SK-N-MC (cell line): ENCODE measurements at regions not wholly inside any gene's neighbourhood (a gene's known extent, or its start where the extent isn't known, plus 50 kb on each side); places are given as distances from the start of the nearest gene placed in this dataset.

ENCODE experiments used
- EZH2 ChIP-seq: fragments of 200-600 bp; sonication (generic); IDR thresholded peaks from one replicate; pipeline ENCODE4 v1.6.1; 2017; ENCODE audit warnings: antibody characterized with exemption
- POLR2AphosphoS5 ChIP-seq: IDR thresholded peaks from 2 replicates; pipeline ENCODE4 v1.6.1; 2012; ENCODE audit warnings: mild to moderate bottlenecking, low read depth, low read length, borderline replicate concordance

DNA sequence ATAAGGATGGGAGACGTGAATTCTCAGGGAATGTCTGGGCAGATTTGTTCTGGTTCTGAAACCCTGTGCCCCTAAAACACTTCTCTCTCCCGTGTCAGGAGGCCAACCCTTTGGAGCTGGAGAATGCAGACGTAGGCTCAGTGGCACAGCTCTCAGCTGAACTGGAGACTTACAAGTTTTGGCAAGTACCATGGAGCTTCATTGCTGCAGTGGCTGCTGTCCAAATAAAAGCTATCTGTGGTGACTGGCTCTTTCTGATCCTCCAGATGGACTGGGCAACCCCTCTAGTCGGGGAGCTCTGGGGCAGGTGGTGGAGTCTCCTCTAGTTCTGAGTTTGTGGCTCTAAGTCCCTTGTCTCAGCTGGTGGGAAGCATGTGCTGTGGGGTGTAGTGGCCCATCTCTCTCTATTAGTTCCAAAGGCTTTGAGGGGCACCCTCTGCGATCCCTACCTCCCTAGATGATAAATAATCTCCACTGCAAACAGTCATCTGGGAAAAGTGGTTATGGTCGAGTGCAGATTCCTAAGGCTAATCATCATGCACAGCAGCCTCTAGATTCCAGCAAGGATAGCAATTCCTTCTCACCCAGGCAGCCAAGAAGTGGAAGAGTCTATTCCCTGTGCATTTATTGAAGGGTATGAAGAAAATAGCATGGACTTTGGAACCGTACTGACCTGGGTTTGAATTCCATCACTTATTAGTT is 204.2 kb upstream of the KLF4 start:
- TF ChIP-seq POLR2AphosphoS5: no peak
- no peak for TF ChIP-seq EZH2
